ENCODE measurements at regions not wholly inside any gene's neighbourhood (a gene's known extent, or its start where the extent isn't known, plus 50 kb on each side); places are given as distances from the start of the nearest gene placed in this dataset.

- TF ChIP-seq EP300 (IDR thresholded peaks at IDR 0.05) = no peak
- no peak for TF ChIP-seq POLR2A (IDR thresholded peaks at IDR 0.05)
- TF ChIP-seq, protein P1, sequence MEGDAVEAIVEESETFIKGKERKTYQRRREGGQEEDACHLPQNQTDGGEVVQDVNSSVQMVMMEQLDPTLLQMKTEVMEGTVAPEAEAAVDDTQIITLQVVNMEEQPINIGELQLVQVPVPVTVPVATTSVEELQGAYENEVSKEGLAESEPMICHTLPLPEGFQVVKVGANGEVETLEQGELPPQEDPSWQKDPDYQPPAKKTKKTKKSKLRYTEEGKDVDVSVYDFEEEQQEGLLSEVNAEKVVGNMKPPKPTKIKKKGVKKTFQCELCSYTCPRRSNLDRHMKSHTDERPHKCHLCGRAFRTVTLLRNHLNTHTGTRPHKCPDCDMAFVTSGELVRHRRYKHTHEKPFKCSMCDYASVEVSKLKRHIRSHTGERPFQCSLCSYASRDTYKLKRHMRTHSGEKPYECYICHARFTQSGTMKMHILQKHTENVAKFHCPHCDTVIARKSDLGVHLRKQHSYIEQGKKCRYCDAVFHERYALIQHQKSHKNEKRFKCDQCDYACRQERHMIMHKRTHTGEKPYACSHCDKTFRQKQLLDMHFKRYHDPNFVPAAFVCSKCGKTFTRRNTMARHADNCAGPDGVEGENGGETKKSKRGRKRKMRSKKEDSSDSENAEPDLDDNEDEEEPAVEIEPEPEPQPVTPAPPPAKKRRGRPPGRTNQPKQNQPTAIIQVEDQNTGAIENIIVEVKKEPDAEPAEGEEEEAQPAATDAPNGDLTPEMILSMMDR (IDR thresholded peaks at IDR 0.05) = no peak
- TF ChIP-seq POLR2AphosphoS5 (IDR thresholded peaks at IDR 0.05) = no peak
These were observed 54.1 kb upstream of the OPN4 start for GRCh38 chr10:86600296-86600695.
